ENCODE measurements at regions not wholly inside any gene's neighbourhood (a gene's known extent, or its start where the extent isn't known, plus 50 kb on each side); places are given as distances from the start of the nearest gene placed in this dataset.
"Not testable (repeated sequence)": the region's sequence is repeated elsewhere in the genome, so short reads cannot be mapped to it uniquely, and the experiment has no call there.

GRCh38 chr9:29078063-29078666, 1504.9 kb upstream of the C9orf72 start:
- Mint-ChIP-seq H3K27me3 (ENCODE audit: insufficient read depth) (no peaks in the 10 kb centered on the region), H3K4me1 (no peaks in the 10 kb centered on the region), H3K9me3 (no peaks in the 10 kb centered on the region), H3K4me3 (no peak overlapping the region), H3K27ac (no peak overlapping the region), H3K36me3 (ENCODE audit: low read depth) (no peaks in the 10 kb centered on the region)
- Histone ChIP-seq H3K4me3 (ENCODE audit: low read length) (no peak overlapping the region), H3K27me3 (ENCODE audit: control insufficient read depth, insufficient read depth, low read length, poor library complexity, severe bottlenecking) (no peaks in the 10 kb centered on the region), H3K9ac (ENCODE audit: extremely low read depth, low read length, poor library complexity, severe bottlenecking) (no peak overlapping the region), H3K9me3 (ENCODE audit: control insufficient read depth, low read length) (no peaks in the 10 kb centered on the region), H3K36me3 (ENCODE audit: control insufficient read depth, insufficient read depth, low read length) (no peaks in the 10 kb centered on the region), H3K27ac (ENCODE audit: low read depth, low read length) (no peak overlapping the region), H3K4me1 (ENCODE audit: control insufficient read depth, insufficient read depth, low read length) (no peaks in the 10 kb centered on the region)
- WGBS, 2 experiments (ENCODE audit: insufficient coverage in 1 of 2, insufficient read length in 1 of 2) = 83 to 90% methylated on average over 1 to 3 of the region's 3 CpGs
- TF ChIP-seq CTCF (conservative IDR thresholded peaks at IDR 0.05) = no peak
- no peak for DNase-seq

- H3K9me3 ChIP-seq (ENCODE audit: control insufficient read depth, low read length) = no peaks in the 10 kb centered on the region
- no peaks in the 10 kb centered on the region for H3K4me1 ChIP-seq (ENCODE audit: control insufficient read depth, insufficient read depth, low read length)
- no peaks in the 10 kb centered on the region for H3K4me1 Mint-ChIP-seq
- no peak for DNase-seq
- H3K27me3 ChIP-seq (ENCODE audit: control insufficient read depth, insufficient read depth, low read length, poor library complexity, severe bottlenecking) = no peaks in the 10 kb centered on the region
- no peaks in the 10 kb centered on the region for H3K27me3 Mint-ChIP-seq (ENCODE audit: insufficient read depth)
- H3K9me3 Mint-ChIP-seq = no peaks in the 10 kb centered on the region
- no peak overlapping the region for H3K4me3 ChIP-seq (ENCODE audit: low read length)
- H3K27ac ChIP-seq (ENCODE audit: low read depth, low read length) = no peak overlapping the region
- H3K36me3 ChIP-seq (ENCODE audit: control insufficient read depth, insufficient read depth, low read length) = no peaks in the 10 kb centered on the region
- WGBS, 2 experiments (ENCODE audit: insufficient coverage in 1 of 2, insufficient read length in 1 of 2) = 92% methylated on average over 1 of the region's 2 CpGs; no CpG with 5 or more reads in 1 of the 2 experiments
- H3K27ac Mint-ChIP-seq = no peak overlapping the region
- no peak for TF ChIP-seq CTCF (conservative IDR thresholded peaks at IDR 0.05)
- no peaks in the 10 kb centered on the region for H3K36me3 Mint-ChIP-seq (ENCODE audit: low read depth)
- H3K4me3 Mint-ChIP-seq = no peak overlapping the region
- H3K9ac ChIP-seq (ENCODE audit: extremely low read depth, low read length, poor library complexity, severe bottlenecking) = no peak overlapping the region
Observed at GRCh38 chr9:29100762-29101161, 1527.5 kb upstream of the C9orf72 start.

- not testable (repeated sequence) for H3K4me1 ChIP-seq (ENCODE audit: control insufficient read depth, insufficient read depth, low read length); H3K9me3 Mint-ChIP-seq; H3K4me3 ChIP-seq (ENCODE audit: low read length); H3K36me3 ChIP-seq (ENCODE audit: control insufficient read depth, insufficient read depth, low read length); H3K27me3 ChIP-seq (ENCODE audit: control insufficient read depth, insufficient read depth, low read length, poor library complexity, severe bottlenecking); DNase-seq; H3K4me3 Mint-ChIP-seq; H3K9ac ChIP-seq (ENCODE audit: extremely low read depth, low read length, poor library complexity, severe bottlenecking); H3K9me3 ChIP-seq (ENCODE audit: control insufficient read depth, low read length); H3K27me3 Mint-ChIP-seq (ENCODE audit: insufficient read depth); H3K4me1 Mint-ChIP-seq; H3K27ac Mint-ChIP-seq; H3K27ac ChIP-seq (ENCODE audit: low read depth, low read length); H3K36me3 Mint-ChIP-seq (ENCODE audit: low read depth)
- WGBS, 2 experiments (ENCODE audit: insufficient coverage in 1 of 2, insufficient read length in 1 of 2) = 100% methylated on average over 1 of the region's 1 CpG; no CpG with 5 or more reads in 1 of the 2 experiments
Observed at GRCh38 chr9:29104166-29104565, 1530.9 kb upstream of the C9orf72 start.

GRCh38 chr9:29118555-29118954, 1545.3 kb upstream of the C9orf72 start:
- DNase-seq = no peak
- 88 to 92% methylated on average over 4 to 6 of the region's 6 CpGs for WGBS, 2 experiments (ENCODE audit: insufficient coverage in 1 of 2, insufficient read length in 1 of 2)
- Histone ChIP-seq H3K4me3 (ENCODE audit: low read length) (no peak overlapping the region), H3K27me3 (ENCODE audit: control insufficient read depth, insufficient read depth, low read length, poor library complexity, severe bottlenecking) (no peaks in the 10 kb centered on the region), H3K4me1 (ENCODE audit: control insufficient read depth, insufficient read depth, low read length) (no peaks in the 10 kb centered on the region), H3K36me3 (ENCODE audit: control insufficient read depth, insufficient read depth, low read length) (no peaks in the 10 kb centered on the region), H3K9me3 (ENCODE audit: control insufficient read depth, low read length) (no peaks in the 10 kb centered on the region), H3K27ac (ENCODE audit: low read depth, low read length) (no peak overlapping the region), H3K9ac (ENCODE audit: extremely low read depth, low read length, poor library complexity, severe bottlenecking) (no peak overlapping the region)
- Mint-ChIP-seq H3K4me3 (no peak overlapping the region), H3K27ac (no peak overlapping the region), H3K36me3 (ENCODE audit: low read depth) (no peaks in the 10 kb centered on the region), H3K4me1 (no peaks in the 10 kb centered on the region), H3K27me3 (ENCODE audit: insufficient read depth) (no peaks in the 10 kb centered on the region), H3K9me3 (no peaks in the 10 kb centered on the region)
- no peak for TF ChIP-seq CTCF (conservative IDR thresholded peaks at IDR 0.05)
